ENCODE measurements at regions not wholly inside any gene's neighbourhood (a gene's known extent, or its start where the extent isn't known, plus 50 kb on each side); places are given as distances from the start of the nearest gene placed in this dataset.

DNA sequence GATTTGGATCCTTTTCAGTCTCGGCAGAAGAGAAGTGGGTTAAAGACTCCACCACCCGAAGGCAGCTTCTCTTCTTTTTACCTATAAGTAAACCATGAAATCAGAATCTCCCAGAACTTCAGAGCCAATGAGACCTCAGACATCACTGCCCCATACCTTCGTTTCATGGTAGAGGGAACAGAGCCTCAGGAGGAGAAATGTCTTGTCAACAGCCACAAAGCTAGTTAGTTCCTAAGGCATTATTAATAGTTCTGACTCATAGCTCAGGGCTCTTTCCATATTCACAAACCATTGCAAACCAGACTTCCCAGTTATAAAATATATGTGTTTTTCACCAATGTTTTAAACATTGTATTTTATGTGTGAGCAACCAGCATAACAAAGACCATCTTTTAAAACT lies 118.7 kb upstream of the RIPOR2 start (continued):
- TF ChIP-seq, protein P1, sequence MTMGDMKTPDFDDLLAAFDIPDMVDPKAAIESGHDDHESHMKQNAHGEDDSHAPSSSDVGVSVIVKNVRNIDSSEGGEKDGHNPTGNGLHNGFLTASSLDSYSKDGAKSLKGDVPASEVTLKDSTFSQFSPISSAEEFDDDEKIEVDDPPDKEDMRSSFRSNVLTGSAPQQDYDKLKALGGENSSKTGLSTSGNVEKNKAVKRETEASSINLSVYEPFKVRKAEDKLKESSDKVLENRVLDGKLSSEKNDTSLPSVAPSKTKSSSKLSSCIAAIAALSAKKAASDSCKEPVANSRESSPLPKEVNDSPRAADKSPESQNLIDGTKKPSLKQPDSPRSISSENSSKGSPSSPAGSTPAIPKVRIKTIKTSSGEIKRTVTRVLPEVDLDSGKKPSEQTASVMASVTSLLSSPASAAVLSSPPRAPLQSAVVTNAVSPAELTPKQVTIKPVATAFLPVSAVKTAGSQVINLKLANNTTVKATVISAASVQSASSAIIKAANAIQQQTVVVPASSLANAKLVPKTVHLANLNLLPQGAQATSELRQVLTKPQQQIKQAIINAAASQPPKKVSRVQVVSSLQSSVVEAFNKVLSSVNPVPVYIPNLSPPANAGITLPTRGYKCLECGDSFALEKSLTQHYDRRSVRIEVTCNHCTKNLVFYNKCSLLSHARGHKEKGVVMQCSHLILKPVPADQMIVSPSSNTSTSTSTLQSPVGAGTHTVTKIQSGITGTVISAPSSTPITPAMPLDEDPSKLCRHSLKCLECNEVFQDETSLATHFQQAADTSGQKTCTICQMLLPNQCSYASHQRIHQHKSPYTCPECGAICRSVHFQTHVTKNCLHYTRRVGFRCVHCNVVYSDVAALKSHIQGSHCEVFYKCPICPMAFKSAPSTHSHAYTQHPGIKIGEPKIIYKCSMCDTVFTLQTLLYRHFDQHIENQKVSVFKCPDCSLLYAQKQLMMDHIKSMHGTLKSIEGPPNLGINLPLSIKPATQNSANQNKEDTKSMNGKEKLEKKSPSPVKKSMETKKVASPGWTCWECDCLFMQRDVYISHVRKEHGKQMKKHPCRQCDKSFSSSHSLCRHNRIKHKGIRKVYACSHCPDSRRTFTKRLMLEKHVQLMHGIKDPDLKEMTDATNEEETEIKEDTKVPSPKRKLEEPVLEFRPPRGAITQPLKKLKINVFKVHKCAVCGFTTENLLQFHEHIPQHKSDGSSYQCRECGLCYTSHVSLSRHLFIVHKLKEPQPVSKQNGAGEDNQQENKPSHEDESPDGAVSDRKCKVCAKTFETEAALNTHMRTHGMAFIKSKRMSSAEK (CRISPR knock-in tag; IDR thresholded peaks at IDR 0.05; ENCODE audit: borderline replicate concordance): no peak
- TF ChIP-seq ZNF671 (CRISPR knock-in tag; IDR thresholded peaks at IDR 0.05) (no peak), TEAD4 (CRISPR knock-in tag; IDR thresholded peaks at IDR 0.05) (no peak), ETV6 (CRISPR knock-in tag; IDR thresholded peaks at IDR 0.05) (no peak), TP53 (CRISPR knock-in tag; IDR thresholded peaks at IDR 0.05) (no peak)

DNA sequence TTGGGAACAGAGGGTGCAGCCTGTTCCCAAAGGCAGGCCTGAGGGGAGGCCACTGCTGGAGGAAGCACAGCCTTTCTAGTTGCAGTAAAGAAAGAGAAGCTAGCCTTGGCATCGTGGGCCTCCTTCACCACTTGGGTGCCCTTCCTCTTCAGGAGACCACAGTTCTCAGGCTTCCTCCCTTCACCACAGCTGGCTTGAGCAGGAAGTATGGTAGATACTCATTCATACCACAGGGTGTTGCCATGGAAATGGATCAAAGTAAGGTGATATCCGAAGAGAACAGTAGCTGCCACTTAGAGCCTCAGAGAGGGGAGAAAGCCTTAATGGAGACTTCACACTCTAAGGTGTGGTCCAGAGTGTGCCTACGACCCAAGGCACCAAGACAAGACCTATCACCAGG lies 120.4 kb upstream of the RIPOR2 start:
- POLR2A ChIA-PET: no interaction called here

DNA sequence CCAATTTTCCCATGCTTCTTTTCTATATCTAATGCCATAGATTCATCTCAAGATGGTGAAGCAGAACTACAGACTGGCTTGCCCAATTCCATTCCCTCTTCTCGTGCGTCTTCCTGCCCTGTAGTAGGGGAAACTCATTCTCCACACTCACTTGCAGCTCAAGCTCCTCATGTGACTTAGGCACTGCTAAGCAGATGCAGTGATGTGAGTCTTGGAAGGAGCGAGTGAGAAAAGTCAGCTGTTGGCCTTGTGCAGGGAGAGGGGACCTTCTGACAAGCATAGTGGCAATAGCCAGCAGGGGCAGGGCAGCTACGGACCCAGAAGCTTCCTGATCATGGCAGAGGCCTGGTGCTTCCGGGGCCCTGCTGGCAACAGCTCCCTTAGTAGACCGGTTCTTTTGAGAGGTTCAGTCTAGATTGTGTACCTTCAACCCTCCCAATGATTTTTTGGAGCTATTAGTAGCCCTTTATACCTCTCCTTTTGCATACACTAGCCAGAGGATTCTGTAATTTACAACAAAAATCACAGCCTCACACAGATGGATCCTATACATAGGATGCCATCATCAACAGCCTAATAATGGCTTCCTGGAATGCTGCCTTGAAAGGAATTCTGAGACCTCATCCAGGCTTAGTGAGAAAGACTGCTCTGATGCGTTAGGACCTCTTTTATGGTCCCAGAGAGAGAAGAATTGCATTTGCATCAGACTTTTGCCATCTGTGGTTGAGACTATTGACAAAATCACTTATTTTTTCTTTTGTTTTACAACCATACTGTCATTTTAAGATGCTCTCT lies 121.5 kb upstream of the RIPOR2 start:
- no peak overlapping the region for H3K4me3 Mint-ChIP-seq
- no peaks in the 10 kb centered on the region for H3K27me3 Mint-ChIP-seq (ENCODE audit: low read depth)
- H3K9me3 Mint-ChIP-seq: peaks cover 36% of the 10 kb centered on the region
- H3K36me3 Mint-ChIP-seq: peaks cover 10% of the 10 kb centered on the region
- DNase-seq (ENCODE audit: low spot score) (no peak), ATAC-seq (peak; percentile 14; the same call in 1 of the 2 replicates)
- ChIA-PET CTCF (interaction anchor here (0.8 kb wide), 1 partner anchor 39 kb away, joined by 4 read pairs; no protein-coding TSS in a partner anchor), POLR2A (interaction anchor here (0.6 kb wide), 1 partner anchor 32 kb away, joined by 3 read pairs; no protein-coding TSS in a partner anchor)
- peaks cover 19% of the 10 kb centered on the region for H3K4me1 Mint-ChIP-seq
- no peak overlapping the region for H3K27ac Mint-ChIP-seq
- no peak for TF ChIP-seq ELF4 (CRISPR knock-in tag; IDR thresholded peaks at IDR 0.05; ENCODE audit: low read depth)
- TF ChIP-seq MYBL2 (CRISPR knock-in tag; IDR thresholded peaks at IDR 0.05): no peak
- TF ChIP-seq, protein P2, sequence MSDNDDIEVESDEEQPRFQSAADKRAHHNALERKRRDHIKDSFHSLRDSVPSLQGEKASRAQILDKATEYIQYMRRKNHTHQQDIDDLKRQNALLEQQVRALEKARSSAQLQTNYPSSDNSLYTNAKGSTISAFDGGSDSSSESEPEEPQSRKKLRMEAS (CRISPR knock-in tag; IDR thresholded peaks at IDR 0.05): no peak
- TF ChIP-seq, protein P3, sequence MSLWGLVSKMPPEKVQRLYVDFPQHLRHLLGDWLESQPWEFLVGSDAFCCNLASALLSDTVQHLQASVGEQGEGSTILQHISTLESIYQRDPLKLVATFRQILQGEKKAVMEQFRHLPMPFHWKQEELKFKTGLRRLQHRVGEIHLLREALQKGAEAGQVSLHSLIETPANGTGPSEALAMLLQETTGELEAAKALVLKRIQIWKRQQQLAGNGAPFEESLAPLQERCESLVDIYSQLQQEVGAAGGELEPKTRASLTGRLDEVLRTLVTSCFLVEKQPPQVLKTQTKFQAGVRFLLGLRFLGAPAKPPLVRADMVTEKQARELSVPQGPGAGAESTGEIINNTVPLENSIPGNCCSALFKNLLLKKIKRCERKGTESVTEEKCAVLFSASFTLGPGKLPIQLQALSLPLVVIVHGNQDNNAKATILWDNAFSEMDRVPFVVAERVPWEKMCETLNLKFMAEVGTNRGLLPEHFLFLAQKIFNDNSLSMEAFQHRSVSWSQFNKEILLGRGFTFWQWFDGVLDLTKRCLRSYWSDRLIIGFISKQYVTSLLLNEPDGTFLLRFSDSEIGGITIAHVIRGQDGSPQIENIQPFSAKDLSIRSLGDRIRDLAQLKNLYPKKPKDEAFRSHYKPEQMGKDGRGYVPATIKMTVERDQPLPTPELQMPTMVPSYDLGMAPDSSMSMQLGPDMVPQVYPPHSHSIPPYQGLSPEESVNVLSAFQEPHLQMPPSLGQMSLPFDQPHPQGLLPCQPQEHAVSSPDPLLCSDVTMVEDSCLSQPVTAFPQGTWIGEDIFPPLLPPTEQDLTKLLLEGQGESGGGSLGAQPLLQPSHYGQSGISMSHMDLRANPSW (CRISPR knock-in tag; conservative IDR thresholded peaks at IDR 0.05; ENCODE audit: low read depth): no peak
- TF ChIP-seq ETV6 (CRISPR knock-in tag; IDR thresholded peaks at IDR 0.05): no peak
- TF ChIP-seq, protein P4, sequence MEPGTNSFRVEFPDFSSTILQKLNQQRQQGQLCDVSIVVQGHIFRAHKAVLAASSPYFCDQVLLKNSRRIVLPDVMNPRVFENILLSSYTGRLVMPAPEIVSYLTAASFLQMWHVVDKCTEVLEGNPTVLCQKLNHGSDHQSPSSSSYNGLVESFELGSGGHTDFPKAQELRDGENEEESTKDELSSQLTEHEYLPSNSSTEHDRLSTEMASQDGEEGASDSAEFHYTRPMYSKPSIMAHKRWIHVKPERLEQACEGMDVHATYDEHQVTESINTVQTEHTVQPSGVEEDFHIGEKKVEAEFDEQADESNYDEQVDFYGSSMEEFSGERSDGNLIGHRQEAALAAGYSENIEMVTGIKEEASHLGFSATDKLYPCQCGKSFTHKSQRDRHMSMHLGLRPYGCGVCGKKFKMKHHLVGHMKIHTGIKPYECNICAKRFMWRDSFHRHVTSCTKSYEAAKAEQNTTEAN (CRISPR knock-in tag; IDR thresholded peaks at IDR 0.05): no peak
- no peak for TF ChIP-seq FOXP1 (CRISPR knock-in tag; IDR thresholded peaks at IDR 0.05; ENCODE audit: borderline replicate concordance)
- no peak for TF ChIP-seq KAT7 (CRISPR knock-in tag; IDR thresholded peaks at IDR 0.05; ENCODE audit: borderline replicate concordance)
- no peak for TF ChIP-seq MXD4 (CRISPR knock-in tag; IDR thresholded peaks at IDR 0.05; ENCODE audit: borderline replicate concordance)

More for the DNA sequence above, 120.4 kb upstream of the RIPOR2 start:
- ATAC-seq: no peak
- H3K36me3 Mint-ChIP-seq: peaks cover 12% of the 10 kb centered on the region
- H3K4me3 Mint-ChIP-seq: no peak overlapping the region
- no peak for DNase-seq (ENCODE audit: low spot score)
- H3K4me1 Mint-ChIP-seq: peaks cover 7% of the 10 kb centered on the region
- no peaks in the 10 kb centered on the region for H3K27me3 Mint-ChIP-seq (ENCODE audit: low read depth)
- CTCF ChIA-PET: no interaction called here
- no peak overlapping the region for H3K27ac Mint-ChIP-seq
- peaks cover 37% of the 10 kb centered on the region for H3K9me3 Mint-ChIP-seq
- TF ChIP-seq MYBL2 (CRISPR knock-in tag; IDR thresholded peaks at IDR 0.05): no peak
- TF ChIP-seq NR1H2 (CRISPR knock-in tag; IDR thresholded peaks at IDR 0.05): no peak
- no peak for TF ChIP-seq ZNF396 (CRISPR knock-in tag; IDR thresholded peaks at IDR 0.05; ENCODE audit: borderline replicate concordance)
- TF ChIP-seq, protein P5, sequence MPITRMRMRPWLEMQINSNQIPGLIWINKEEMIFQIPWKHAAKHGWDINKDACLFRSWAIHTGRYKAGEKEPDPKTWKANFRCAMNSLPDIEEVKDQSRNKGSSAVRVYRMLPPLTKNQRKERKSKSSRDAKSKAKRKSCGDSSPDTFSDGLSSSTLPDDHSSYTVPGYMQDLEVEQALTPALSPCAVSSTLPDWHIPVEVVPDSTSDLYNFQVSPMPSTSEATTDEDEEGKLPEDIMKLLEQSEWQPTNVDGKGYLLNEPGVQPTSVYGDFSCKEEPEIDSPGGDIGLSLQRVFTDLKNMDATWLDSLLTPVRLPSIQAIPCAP (CRISPR knock-in tag; IDR thresholded peaks at IDR 0.05): no peak
- TF ChIP-seq, protein P6, sequence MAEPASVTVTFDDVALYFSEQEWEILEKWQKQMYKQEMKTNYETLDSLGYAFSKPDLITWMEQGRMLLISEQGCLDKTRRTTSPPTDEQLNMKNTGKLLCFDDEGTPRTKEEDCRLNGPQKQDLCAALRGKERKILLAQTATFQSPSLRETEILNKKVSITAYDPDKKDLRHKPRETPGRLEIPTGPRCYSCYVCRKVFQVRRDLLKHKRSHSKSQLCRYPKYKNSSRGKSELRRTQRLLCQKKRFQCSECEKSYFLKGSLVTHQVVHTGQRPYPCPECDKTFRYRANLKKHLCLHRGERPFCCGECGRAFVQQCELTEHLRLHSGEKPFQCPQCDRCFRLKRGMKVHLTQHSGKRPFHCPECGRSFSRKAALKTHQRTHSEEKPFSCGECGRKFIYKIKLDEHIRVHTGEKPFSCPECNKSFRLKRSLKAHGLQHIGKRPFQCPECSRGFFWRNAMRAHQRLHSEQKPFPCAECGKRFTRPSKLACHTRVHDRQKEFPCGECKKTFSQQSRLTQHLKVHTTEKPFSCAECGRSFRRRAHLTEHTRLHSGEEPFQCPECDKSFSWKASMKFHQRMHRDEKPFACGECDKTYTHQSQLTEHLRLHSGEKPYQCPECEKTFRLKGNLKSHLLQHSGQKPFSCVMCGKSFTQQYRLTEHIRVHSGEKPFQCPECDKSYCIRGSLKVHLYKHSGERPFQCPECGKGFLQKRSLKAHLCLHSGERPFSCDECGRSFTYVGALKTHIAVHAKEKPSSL (CRISPR knock-in tag; conservative IDR thresholded peaks at IDR 0.05): no peak
- no peak for TF ChIP-seq MXD4 (CRISPR knock-in tag; IDR thresholded peaks at IDR 0.05; ENCODE audit: borderline replicate concordance)
- TF ChIP-seq, protein P7, sequence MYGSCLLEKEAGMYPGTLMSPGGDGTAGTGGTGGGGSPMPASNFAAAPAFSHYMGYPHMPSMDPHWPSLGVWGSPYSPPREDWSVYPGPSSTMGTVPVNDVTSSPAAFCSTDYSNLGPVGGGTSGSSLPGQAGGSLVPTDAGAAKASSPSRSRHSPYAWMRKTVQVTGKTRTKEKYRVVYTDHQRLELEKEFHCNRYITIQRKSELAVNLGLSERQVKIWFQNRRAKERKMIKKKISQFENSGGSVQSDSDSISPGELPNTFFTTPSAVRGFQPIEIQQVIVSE (CRISPR knock-in tag; IDR thresholded peaks at IDR 0.05; ENCODE audit: borderline replicate concordance): no peak
- no peak for TF ChIP-seq OVOL2 (CRISPR knock-in tag; IDR thresholded peaks at IDR 0.05; ENCODE audit: borderline replicate concordance)
- TF ChIP-seq TCF7 (CRISPR knock-in tag; IDR thresholded peaks at IDR 0.05; ENCODE audit: low read depth): no peak

Data from WTC11 (cell line).